HEK293 (cell line): ENCODE measurements at regions not wholly inside any gene's neighbourhood (a gene's known extent, or its start where the extent isn't known, plus 50 kb on each side); places are given as distances from the start of the nearest gene placed in this dataset.

ENCODE experiments used
- MEIS1 ChIP-seq: sonication (generic); formaldehyde crosslinking; IDR thresholded peaks from 2 replicates; pipeline ENCODE4 v1.8.1; 2022; ENCODE audit warnings: missing genetic modification reagents, mild to moderate bottlenecking, borderline replicate concordance
- REST ChIP-seq: fragments of 450-650 bp; formaldehyde crosslinking; IDR thresholded peaks from 2 replicates; pipeline ENCODE4 v1.5.1; 2016; ENCODE audit warnings: missing biosample characterization, missing genetic modification characterization
- SALL2 ChIP-seq: fragments of 450-650 bp; formaldehyde crosslinking; IDR thresholded peaks from 2 replicates; pipeline ENCODE4 v1.5.0; 2017; ENCODE audit warnings: missing biosample characterization, mild to moderate bottlenecking, missing genetic modification characterization, borderline replicate concordance
- ZNF248 ChIP-seq: fragments of 450-650 bp; formaldehyde crosslinking; IDR thresholded peaks from 2 replicates; pipeline ENCODE4 v1.5.1; 2017; ENCODE audit warnings: missing biosample characterization, missing genetic modification characterization
- ZNF362 ChIP-seq: fragments of 450-650 bp; formaldehyde crosslinking; IDR thresholded peaks from 2 replicates; pipeline ENCODE4 v1.5.1; 2016; ENCODE audit warnings: missing biosample characterization, missing genetic modification characterization
- ZNF677 ChIP-seq: fragments of 450-650 bp; IDR thresholded peaks from 2 replicates; pipeline ENCODE4 v1.5.0; 2018; ENCODE audit warnings: missing biosample characterization, mild to moderate bottlenecking, missing genetic modification characterization, moderate library complexity
- ZNF791 ChIP-seq: fragments of 450-650 bp; formaldehyde crosslinking; IDR thresholded peaks from 2 replicates; pipeline ENCODE4 v1.5.1; 2016; ENCODE audit warnings: missing biosample characterization, missing genetic modification characterization

GRCh38 chr18:4906856-4907255, 290.2 kb downstream of the AKAIN1 start:
- TF ChIP-seq ZNF248 (tag by site-specific recombination) (no peak), ZNF791 (tag by site-specific recombination) (no peak), ZNF362 (tag by site-specific recombination) (no peak), MEIS1 (CRISPR knock-in tag) (no peak), REST (tag by site-specific recombination) (no peak), SALL2 (no peak), ZNF677 (tag by site-specific recombination) (no peak)
